HG03378 (cell line): ENCODE measurements at regions not wholly inside any gene's neighbourhood (a gene's known extent, or its start where the extent isn't known, plus 50 kb on each side); places are given as distances from the start of the nearest gene placed in this dataset.
"Not testable (repeated sequence)": the region's sequence is repeated elsewhere in the genome, so short reads cannot be mapped to it uniquely, and the experiment has no call there.

Source experiments
- ATAC-seq: cut with Tn5 transposase; IDR thresholded peaks from one replicate; pipeline ENCODE4 v1.9.1; 2021; ENCODE audit warnings: mild to moderate bottlenecking, moderate library complexity; ENCODE audit not compliant: unreplicated experiment

DNA sequence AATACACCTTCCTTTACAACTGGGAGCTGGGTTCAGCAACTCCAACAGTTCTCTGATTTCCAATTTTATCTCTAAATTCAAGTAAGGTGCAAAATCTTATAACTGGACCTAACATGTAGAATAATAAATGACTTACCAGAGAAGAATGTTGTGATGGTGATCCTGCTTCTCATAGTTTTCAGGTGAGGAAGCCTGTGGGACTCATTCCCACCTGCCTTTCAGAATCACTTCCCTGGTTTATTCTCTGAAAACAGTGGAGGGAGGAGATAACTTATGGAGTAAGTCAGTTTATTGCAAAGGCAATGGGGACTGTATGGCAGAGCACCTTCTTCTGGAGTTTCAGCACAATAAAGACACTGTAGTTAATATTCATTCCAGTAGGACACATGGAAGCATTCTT lies 1188.2 kb upstream of the FAM98A start:
- no peak for ATAC-seq

DNA sequence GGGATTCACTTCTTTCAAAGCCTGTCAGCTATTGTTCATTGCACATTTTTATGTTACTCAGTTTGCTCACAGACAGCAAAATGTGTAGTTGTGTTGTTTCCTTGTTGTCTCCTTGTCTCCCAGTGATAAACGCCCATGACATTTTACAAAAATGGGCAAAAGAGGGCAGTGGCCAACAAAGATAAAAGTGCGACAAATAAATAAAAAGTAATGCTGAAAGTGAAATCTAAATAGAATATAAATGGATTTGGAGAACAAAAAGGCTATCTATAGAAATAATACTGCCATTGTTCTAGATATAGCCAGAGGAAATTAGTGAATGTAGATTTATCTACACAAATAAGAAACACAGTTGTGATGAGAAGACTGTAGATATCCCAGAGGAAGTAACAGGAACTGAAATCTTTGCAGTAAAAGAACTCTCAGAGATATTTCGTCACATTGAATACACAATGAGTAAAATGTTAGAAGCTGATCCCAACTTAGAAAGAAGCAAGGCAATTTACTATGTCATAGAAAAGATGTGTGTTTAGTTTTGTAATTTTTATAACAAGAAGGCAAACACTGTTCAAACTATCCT lies 1186.2 kb upstream of the FAM98A start:
- ATAC-seq, result no peak

DNA sequence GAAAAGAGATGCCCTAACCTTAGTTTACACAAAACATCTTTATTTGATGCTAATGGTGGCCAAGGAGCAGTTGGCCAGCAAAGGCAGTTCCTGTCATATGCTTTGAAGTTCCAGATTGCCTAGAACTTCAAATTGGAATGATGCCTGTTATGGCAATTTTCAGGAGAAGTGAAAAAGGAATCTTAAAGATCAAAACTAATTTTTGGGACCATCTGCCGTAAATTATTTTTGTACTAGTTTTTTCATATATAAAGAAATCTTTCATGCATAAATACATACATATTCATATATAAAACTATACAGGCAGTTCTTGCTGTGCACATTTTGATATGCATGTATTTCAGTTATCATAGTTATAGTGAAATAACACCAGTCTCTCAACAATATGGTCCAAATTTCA lies 1185.6 kb upstream of the FAM98A start:
- ATAC-seq, result no peak

DNA sequence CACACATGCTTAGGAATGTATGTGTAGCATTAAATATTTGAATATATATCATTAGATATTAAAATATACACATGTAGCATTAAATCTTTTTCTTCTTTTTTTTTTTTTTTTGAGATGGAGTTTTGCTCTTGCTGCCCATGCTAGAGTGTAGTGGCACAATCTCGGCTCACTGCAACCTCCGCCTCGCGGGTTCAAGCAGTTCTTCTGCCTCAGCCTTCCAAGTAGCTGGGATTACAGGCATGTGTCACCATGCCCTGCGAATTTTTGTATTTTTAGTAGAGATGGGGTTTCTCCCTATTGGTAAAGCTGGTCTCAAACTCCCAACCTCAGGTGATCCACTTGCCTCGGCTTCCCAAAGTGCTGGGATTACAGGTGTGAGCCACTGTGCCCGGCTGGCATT lies 1151.6 kb upstream of the FAM98A start:
- not testable (repeated sequence) for ATAC-seq

DNA sequence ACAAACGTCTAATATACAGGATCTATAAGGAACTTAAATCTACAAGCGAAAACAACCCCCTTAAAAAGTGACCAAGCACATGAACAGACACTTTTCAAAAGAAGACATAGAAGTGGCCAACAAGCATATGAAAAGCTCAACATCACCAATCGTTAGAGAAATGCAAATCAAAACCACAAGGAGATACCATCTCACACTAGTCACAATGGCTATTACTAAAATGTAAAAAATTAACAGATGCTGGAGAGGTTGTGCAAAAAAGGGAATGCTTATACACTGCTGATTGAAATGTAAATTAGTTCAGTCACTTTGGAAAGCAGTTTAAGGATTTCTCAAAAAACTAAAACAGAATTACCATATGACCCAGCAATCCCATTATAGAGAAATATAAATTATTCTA lies 1148.5 kb upstream of the FAM98A start:
- ATAC-seq, result no peak

DNA sequence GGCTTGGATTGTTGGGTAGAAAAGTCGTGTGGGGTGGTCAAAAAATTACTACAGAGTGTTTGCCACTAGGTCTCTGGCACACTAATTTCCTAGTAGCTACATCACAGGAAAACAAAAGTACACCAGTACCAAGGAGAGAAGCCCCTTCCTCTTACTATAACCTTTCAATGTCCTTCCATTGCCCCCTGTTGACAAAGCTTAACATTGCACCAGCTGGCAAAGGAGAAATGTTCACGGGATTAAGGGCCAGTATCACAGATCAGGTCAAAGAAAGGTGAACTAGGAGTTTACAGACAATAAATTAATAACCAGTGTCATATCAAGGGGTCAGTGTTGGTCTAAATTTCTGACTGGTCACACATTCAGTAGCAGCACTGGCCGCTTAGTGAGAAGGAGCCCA lies 1139.6 kb upstream of the FAM98A start:
- ATAC-seq, result no peak

DNA sequence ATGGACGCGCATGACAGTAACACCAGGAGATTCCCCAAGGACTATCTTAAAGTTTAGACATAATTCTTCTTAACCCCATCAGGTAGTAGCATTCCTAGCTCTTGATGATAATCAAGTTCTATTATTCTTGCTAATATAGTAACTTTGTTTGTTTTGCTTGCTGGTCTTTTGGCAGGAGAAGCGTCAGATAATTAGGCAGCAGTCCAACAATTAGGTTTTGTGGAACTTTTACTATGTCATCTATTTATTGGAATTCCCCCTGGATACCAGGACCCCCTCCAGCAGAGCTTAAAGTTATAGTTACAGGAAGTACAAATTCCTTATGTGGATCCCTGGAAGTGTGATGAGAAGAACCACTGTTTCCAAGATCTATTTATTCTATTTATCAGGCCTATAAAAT lies 1138.0 kb upstream of the FAM98A start:
- ATAC-seq, result no peak

DNA sequence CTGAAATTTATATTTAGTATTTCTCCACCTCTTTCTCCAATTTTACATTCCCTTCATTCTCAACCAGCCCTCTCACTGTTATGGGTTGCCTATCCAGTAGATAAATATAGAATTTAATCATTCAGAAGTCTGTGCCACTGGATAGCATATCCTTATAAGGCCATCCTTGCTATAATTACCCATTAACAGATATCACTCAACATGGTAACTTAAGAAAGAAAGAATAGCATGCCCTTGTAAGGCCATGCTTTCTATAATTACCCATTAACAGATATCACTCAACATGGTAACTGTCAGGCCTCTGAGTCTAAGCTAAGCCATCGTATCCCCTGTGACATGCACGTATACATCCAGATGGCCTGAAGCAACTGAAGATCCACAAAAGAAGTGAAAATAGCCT lies 1137.4 kb upstream of the FAM98A start:
- no peak for ATAC-seq

DNA sequence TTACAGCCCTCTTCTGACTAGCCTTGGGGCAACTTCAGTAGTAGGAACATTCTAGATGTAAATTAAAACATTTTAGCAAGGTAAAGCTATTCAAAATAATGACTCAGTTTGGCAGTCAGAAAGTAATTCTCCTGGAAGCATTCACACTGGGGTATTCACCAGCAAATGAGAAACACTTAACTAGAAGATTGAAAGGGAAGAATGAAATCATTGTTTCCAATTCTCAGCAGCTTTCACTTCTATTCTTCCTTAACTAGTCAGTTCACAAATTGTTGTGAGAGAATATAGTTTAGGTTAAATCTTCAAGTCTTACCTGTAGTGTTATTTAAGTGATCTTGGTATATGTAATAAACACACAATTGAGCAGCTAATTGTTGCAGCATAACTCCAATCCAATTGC lies 1135.6 kb upstream of the FAM98A start:
- ATAC-seq, result no peak

DNA sequence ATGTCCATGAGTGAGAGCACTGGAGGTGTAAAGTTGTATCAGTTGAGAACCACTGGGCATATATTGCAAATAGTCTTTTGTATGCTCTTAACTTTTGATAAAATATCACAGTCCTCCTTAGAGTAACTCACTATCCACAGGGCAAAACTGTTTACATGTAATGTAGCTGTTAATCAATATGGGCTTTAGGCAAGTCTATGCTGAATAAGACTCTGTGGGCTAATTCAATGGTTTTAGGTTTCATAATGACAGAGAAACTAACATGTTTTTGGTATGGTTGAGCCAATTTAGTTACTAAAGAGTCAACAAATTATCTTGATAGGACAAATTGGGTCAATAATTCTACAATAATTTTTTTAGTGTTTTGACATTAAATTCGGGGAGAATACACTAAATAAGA lies 1134.9 kb upstream of the FAM98A start:
- no peak for ATAC-seq

DNA sequence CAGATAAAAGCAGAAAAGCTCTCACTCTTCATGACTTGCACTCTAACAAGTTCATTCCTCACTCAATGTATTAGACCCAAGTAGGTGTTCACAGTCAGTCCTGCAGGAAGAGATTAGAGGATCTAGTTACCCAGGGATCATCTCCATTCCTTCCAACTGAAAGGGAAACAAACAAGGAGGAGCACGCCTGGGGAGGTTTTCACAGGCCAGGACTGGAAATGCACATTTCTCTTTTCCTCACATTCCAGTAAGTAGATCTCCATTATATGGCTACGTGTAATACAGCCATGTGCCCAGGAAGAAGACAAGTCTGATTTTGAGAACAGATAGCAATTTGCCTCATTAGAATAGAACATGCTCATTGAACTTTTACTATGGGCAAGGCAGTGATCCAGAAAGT lies 1132.2 kb upstream of the FAM98A start:
- no peak for ATAC-seq

DNA sequence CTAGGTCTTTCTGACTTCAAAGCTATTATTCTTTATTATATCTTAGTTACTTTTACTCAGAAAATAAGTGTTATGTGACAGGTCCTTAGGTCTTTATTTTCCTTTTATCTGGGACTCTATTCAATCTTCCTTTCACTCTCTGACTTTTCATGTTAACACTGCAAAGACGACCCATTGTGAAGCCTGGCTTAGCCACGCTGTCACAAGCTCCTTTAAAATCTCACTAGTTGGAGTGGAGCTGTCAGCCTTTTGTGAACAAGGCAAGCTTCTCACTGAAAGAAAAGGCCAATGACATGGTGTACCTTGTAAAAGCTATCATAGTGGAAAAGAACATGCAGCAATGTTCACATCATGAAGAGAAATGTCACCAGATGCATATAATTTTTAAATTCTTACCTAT lies 1130.7 kb upstream of the FAM98A start:
- ATAC-seq, result no peak

DNA sequence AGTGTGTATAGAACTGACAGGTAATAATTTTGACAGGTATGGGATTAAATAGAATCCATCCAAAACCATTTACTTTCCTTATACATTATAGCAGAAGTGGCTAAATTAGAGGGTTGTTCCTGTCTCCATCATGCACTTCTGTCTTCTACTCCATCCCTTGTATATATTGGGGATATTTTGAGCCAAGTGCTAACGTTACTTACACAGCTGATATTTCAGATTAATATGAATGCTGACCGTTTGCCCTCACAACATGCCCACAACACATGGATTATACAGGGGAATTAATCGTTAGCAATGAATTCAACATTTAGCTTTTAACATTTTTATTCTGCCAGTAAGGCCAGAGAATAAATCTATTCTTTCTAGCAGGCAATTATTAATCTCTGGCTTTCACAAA lies 1125.0 kb upstream of the FAM98A start:
- no peak for ATAC-seq

DNA sequence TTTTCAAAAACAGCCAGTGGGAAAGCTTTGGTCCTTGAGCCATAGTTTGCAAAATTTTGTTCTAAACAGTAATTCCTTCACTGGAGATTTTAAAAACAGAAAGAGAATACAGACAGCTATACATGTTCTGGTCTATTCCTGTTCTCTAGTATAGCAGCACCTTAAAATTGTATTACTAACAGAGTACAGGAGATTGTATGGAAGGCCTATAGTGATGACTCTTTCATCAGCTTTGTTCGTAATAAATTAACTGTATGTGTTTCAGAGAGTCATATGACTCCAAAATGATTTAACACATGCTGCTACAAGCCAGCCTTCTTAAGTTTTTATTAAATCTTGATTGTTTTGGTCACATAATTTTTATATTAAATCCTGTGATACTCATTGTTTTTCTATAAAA lies 1124.6 kb upstream of the FAM98A start:
- no peak for ATAC-seq

DNA sequence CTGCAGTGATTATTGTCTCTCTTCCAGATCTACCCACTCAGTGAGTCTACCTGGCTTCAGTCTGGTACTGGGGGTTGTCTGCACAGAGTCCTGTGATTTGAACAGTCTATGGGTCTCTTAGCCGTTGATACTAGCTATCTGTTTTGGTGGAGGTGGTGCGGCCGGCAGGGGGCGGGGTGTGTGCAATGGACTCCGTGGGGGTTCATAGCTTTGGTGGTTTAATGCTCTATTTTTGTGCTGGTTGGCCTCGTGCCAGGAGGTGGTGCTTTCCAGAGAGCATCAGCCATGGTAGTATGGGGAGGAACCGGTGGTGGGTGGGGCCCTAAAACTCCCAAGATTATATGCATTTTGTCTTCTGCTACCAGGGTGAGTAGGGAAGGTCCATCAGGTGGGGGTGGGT lies 1120.1 kb upstream of the FAM98A start:
- no peak for ATAC-seq

DNA sequence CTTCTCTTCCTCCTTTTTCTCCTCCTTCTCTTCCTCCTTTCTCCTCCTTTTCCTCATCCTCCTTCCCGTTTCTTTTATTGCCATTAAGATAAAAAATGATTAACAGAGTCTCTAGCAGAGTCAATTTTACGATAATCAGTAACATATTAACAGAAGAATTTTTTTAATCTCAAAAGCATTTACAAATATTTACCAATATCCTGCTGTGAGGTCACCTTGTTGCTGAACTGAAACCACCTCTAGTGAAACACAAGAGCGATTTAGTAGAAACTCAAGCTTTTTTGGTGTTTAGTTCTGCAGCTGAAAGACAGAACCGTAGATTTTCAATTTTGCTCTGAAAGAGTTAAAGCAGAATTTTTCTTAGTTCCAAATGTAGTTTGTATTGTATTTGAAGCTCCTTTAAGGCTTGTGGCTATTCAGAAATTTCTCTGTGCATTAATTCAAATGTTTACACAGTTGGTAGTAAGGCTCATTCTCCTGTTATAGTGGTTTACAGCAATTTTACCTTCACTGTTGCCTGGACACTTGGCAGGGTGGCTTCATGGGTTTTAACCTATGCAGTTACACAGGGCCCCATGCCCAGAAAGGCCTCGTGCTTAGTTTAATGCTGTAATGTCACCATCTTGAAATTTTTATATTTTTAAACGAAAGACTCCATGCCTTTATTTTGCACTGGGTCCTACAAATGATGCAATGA lies 1106.6 kb upstream of the FAM98A start:
- ATAC-seq, result no peak

DNA sequence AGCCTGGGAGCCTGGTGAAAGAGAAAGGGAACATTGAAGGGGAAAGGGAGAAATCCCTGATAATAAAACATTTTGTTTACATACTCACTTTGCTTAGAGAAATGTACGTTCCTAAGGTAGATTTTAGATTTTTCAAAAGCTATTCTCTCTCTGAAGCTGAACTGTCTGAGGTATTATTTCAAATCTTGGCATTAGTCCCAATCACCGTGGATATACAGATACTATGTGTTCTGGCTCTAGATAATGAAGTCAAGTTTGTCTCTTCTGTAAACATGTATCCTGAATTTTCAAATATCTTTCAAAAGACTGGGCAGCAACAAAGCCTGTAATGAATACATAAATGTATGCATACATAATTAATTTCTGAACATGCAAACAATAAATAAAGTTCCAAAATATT lies 1104.2 kb upstream of the FAM98A start:
- no peak for ATAC-seq

DNA sequence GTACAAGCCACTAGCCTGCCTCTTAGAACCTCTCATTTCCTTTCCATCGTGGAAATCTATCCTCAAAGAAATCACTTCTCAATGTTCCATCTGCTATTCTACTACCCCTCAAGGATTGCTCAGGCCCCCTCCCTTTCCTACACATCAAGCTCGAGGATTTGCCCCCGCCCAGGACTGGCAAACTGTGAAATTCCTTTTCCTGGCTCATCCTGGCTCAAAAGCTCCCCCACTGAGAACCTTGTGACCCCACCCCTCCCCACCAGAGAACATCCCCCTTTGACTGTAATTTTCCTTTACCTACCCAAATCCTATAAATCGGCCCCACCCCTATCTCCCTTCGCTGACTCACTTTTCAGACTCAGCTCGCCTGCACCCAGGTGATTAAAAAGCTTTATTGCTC lies 1103.3 kb upstream of the FAM98A start:
- ATAC-seq, result not testable (repeated sequence)

DNA sequence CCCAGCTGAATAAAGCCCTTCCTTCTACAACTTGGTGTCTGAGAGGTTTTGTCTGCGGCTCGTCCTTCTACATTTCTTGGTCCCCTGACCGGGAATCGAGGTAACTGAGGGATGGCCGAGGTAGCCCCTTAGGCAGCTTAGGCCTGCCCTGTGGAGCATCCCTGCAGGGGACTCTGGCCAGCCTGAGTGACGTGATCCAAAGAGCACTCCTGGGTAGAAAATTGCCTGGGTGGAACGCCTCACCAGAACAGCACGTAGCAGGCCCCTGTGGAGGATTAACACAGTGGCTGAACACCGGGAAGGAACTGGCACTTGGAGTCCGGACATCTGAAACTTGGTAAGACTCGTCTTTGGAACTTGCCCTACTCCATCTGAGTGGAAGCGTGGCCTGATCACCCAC lies 1078.5 kb upstream of the FAM98A start:
- ATAC-seq, result not testable (repeated sequence)

DNA sequence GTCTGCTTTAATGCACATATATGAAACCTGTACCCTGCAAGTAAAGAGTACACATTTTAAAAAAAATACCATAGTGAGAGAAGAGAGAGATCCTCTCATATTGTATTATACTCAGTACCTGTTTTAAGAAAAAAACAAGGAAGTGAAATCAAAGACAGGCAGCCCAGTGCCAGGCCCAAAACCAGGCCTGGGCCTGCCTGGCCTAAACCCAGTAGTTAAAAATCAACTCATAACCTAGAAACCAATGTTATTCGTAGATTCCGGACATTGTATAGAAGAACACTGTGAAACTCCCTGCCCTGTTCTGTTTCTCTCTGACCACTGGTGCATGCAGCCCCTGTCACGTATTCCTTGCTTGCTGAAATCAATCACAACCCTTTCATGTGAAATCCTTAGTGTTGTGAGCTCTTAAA lies 1078.0 kb upstream of the FAM98A start:
- ATAC-seq, result not testable (repeated sequence)

DNA sequence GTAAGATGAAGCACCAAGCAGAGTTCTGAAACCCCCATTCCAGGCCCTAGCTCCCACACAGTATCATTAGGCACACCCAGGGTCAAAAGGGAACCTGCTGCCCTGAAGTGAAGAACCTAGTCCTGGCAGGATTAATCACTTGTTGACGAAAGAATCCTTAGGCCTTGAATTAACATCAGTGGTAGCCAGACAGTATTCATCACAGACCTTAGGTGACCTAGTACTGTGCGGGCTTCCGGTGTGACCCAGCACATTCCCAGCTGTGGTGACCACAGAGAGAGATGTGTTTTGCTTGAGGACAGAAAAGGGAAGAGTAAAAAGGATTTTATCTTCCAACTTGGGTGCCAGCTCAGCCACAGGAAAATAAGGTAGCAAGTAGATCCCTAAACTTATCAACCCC lies 1071.4 kb upstream of the FAM98A start:
- ATAC-seq, result no peak

DNA sequence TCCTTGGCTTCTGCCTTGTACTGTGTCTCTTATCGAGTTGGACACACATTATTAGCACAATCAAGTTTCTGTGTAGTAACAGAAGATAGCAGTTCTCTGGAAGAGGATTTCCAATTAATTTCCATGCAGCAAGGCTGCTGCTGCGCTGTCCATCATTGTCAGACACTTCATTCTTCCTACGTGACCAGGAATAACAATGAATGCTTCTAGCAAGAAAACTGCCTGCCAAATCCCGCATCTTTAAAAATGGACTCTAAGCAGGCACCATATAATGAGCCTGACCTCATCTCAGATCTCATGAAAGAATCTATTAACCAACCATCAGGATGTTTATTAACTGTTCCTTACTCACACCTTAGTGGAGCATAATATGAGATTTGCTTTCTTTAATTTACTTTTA lies 1067.7 kb upstream of the FAM98A start:
- ATAC-seq, result no peak

DNA sequence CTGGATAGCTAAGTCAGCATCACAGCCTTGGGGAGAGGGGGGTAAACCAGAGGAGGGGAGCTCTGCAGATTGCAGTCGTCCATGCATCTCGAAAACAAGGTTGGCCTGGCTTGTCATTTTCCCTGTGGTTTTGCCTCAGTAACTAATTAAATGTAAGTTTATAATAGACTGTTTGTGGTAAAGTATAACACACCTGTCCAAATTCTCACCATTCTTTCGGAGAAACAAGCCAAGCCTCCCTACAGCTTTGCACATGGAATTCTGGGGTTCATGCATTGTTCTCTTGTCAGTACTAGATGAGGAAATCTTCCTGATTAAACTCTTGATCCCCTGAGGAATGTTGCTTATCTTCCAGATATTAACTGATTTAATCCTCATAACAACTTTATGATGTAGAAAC lies 1065.2 kb upstream of the FAM98A start:
- ATAC-seq, result no peak
